ENCODE measurements at regions not wholly inside any gene's neighbourhood (a gene's known extent, or its start where the extent isn't known, plus 50 kb on each side); places are given as distances from the start of the nearest gene placed in this dataset.

DNA sequence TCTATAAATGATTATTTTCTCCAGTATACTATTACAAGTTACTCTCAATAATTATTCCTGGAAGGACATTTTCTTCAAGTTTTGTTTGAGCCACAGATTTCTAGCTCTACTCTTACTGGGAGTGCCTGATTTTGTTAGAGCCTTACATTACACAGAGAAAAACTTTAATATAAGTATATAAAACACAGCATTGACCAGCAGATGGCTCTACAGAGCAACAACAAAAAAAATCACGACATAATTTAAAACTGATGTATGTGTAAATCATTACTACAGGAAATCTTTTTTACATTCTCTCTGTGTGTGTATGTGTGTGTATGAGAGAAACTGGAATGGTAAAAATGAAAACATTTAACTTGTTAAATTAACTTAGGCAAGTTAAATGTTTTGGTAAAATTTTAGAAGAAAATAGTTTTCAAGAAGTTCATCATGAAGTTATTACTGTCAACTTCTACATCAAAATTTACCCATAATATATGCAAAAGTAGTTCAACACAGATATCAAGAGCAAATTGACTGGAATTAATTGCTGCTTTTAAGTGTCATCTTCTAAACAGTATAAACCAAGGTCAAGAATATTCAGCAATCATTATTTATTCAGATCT lies 103.3 kb downstream of the MDH1 start:
- Histone ChIP-seq H3K9me3 (ENCODE audit: control extremely low read depth in 1 of 3, control insufficient read depth in 2 of 3, insufficient read depth in 1 of 3, low read length in 2 of 3) (no peaks in the 10 kb centered on the region), H3K27me3 (replicated peaks in 1 of 4; ENCODE audit: control extremely low read depth in 1 of 4, control insufficient read depth in 3 of 4, insufficient read depth in 4 of 4, low read length in 3 of 4) (no peaks in the 10 kb centered on the region), H4K20me1 (ENCODE audit: control insufficient read depth, insufficient read depth, low read length, poor library complexity, severe bottlenecking) (no peaks in the 10 kb centered on the region), H3K36me3 (replicated peaks in 1 of 2; ENCODE audit: control extremely low read depth in 1 of 2, control insufficient read depth in 1 of 2, extremely low read depth in 1 of 2, insufficient read depth in 2 of 2, low read length in 1 of 2) (no peaks in the 10 kb centered on the region), H3K27ac (ENCODE audit: low read length in 2 of 2) (no peak overlapping the region), H3K9ac (ENCODE audit: low read length) (no peak overlapping the region), H3K79me2 (ENCODE audit: control insufficient read depth, insufficient read depth, low read length) (no peaks in the 10 kb centered on the region), H3K4me1 (ENCODE audit: control insufficient read depth in 2 of 2, insufficient read depth in 2 of 2, low read length in 2 of 2) (no peaks in the 10 kb centered on the region), H2AFZ (ENCODE audit: insufficient read depth, low read depth, low read length, poor library complexity, severe bottlenecking) (no peak overlapping the region), H3K4me3 (ENCODE audit: control extremely low read depth in 1 of 5, extremely low read depth in 1 of 5, insufficient read depth in 1 of 5, low read depth in 2 of 5, low read length in 4 of 5) (no peak overlapping the region), H3K4me2 (replicated peaks; ENCODE audit: low read depth, low read length, poor library complexity, severe bottlenecking) (no peak overlapping the region)
- no peaks in the 10 kb centered on the region for H3K27me3 Mint-ChIP-seq
- CTCF ChIA-PET = interaction anchor here (0.7 to 8.4 kb wide), 13 partner anchors 7 to 636 kb away, joined by 3 to 178 read pairs (median 5); no protein-coding TSS in a partner anchor
- intact Hi-C loops (cut with micrococcal nuclease) = loop anchor here (1.0 to 5.0 kb wide), 3 partner anchors 169 to 635 kb away; no protein-coding TSS in a partner anchor
- H3K27ac Mint-ChIP-seq = no peak overlapping the region
- H3K9me3 Mint-ChIP-seq (ENCODE audit: insufficient read depth) = no peaks in the 10 kb centered on the region
- POLR2A ChIA-PET = no interaction called here
- TF ChIP-seq CTCF (IDR thresholded peaks at IDR 0.05) (peak; percentile 68), EZH2 (IDR thresholded peaks at IDR 0.05; ENCODE audit: borderline replicate concordance, insufficient read depth, low read depth, low read length, poor library complexity, severe bottlenecking) (no peak)
- no CpG with 5 or more reads among the region's 1 CpG for WGBS (ENCODE audit: insufficient coverage)
- peak; percentile 55 for DNase-seq
- no peak overlapping the region for H3K4me3 Mint-ChIP-seq
- H3K4me1 Mint-ChIP-seq = no peaks in the 10 kb centered on the region
- no peak for ATAC-seq (ENCODE audit: low read depth)

- ATAC-seq (ENCODE audit: low read depth) = no peak
- Mint-ChIP-seq H3K4me3 (no peak overlapping the region), H3K27ac (no peak overlapping the region), H3K27me3 (no peaks in the 10 kb centered on the region), H3K9me3 (ENCODE audit: insufficient read depth) (no peaks in the 10 kb centered on the region), H3K4me1 (no peaks in the 10 kb centered on the region)
- Histone ChIP-seq H4K20me1 (ENCODE audit: control insufficient read depth, insufficient read depth, low read length, poor library complexity, severe bottlenecking) (no peaks in the 10 kb centered on the region), H3K27ac (ENCODE audit: low read length in 2 of 2) (no peak overlapping the region), H3K4me2 (replicated peaks; ENCODE audit: low read depth, low read length, poor library complexity, severe bottlenecking) (no peak overlapping the region), H3K9me3 (ENCODE audit: control extremely low read depth in 1 of 3, control insufficient read depth in 2 of 3, insufficient read depth in 1 of 3, low read length in 2 of 3) (no peaks in the 10 kb centered on the region), H3K4me1 (ENCODE audit: control insufficient read depth in 2 of 2, insufficient read depth in 2 of 2, low read length in 2 of 2) (no peaks in the 10 kb centered on the region), H3K27me3 (replicated peaks in 1 of 4; ENCODE audit: control extremely low read depth in 1 of 4, control insufficient read depth in 3 of 4, insufficient read depth in 4 of 4, low read length in 3 of 4) (no peaks in the 10 kb centered on the region), H3K9ac (ENCODE audit: low read length) (no peak overlapping the region), H3K36me3 (replicated peaks in 1 of 2; ENCODE audit: control extremely low read depth in 1 of 2, control insufficient read depth in 1 of 2, extremely low read depth in 1 of 2, insufficient read depth in 2 of 2, low read length in 1 of 2) (no peaks in the 10 kb centered on the region), H3K4me3 (ENCODE audit: control extremely low read depth in 1 of 5, extremely low read depth in 1 of 5, insufficient read depth in 1 of 5, low read depth in 2 of 5, low read length in 4 of 5) (no peak overlapping the region), H3K79me2 (ENCODE audit: control insufficient read depth, insufficient read depth, low read length) (no peaks in the 10 kb centered on the region), H2AFZ (ENCODE audit: insufficient read depth, low read depth, low read length, poor library complexity, severe bottlenecking) (no peak overlapping the region)
- intact Hi-C loops (cut with micrococcal nuclease) = no loop called here
- ChIA-PET POLR2A (no interaction called here), CTCF (interaction anchor here (5.2 kb wide), 1 partner anchor 166 kb away, joined by 91 read pairs; no protein-coding TSS in a partner anchor)
- no peak for DNase-seq
- TF ChIP-seq CTCF (IDR thresholded peaks at IDR 0.05) = no peak
Observed at GRCh38 chr2:63695583-63695982, 106.8 kb downstream of the MDH1 start.

Data from B cell (primary cell).